ENCODE measurements at regions not wholly inside any gene's neighbourhood (a gene's known extent, or its start where the extent isn't known, plus 50 kb on each side); places are given as distances from the start of the nearest gene placed in this dataset.

DNA sequence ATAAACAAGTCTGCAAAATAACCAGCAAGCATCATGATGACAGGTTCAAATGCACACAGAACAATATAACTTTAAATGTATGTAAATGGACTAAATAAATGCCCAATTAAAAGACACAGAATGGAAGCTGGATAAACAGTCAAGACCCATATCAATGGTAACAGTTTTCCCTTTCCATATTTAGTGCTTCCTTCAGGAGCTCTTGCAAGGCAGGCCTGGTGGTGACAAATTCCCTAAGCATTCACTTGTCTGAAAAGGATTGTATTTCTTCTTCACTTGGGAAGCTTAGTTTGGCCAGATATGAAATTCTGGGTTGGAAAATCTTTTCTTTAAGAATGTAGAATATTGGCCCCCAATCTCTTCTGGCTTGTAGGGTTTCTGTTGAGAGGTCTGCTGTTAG lies 120.2 kb upstream of the RASA1 start:
- TF ChIP-seq, protein P1, sequence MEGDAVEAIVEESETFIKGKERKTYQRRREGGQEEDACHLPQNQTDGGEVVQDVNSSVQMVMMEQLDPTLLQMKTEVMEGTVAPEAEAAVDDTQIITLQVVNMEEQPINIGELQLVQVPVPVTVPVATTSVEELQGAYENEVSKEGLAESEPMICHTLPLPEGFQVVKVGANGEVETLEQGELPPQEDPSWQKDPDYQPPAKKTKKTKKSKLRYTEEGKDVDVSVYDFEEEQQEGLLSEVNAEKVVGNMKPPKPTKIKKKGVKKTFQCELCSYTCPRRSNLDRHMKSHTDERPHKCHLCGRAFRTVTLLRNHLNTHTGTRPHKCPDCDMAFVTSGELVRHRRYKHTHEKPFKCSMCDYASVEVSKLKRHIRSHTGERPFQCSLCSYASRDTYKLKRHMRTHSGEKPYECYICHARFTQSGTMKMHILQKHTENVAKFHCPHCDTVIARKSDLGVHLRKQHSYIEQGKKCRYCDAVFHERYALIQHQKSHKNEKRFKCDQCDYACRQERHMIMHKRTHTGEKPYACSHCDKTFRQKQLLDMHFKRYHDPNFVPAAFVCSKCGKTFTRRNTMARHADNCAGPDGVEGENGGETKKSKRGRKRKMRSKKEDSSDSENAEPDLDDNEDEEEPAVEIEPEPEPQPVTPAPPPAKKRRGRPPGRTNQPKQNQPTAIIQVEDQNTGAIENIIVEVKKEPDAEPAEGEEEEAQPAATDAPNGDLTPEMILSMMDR (conservative IDR thresholded peaks at IDR 0.05), result no peak
- no peak for DNase-seq (ENCODE audit: low read depth, low spot score)
- Mint-ChIP-seq H3K9me3 (peaks cover 4% of the 10 kb centered on the region), H3K27me3 (ENCODE audit: low read depth) (no peaks in the 10 kb centered on the region), H3K36me3 (ENCODE audit: low read depth) (no peaks in the 10 kb centered on the region), H3K27ac (ENCODE audit: unreplicated experiment) (no peak overlapping the region), H3K4me3 (no peak overlapping the region), H3K4me1 (no peaks in the 10 kb centered on the region)

DNA sequence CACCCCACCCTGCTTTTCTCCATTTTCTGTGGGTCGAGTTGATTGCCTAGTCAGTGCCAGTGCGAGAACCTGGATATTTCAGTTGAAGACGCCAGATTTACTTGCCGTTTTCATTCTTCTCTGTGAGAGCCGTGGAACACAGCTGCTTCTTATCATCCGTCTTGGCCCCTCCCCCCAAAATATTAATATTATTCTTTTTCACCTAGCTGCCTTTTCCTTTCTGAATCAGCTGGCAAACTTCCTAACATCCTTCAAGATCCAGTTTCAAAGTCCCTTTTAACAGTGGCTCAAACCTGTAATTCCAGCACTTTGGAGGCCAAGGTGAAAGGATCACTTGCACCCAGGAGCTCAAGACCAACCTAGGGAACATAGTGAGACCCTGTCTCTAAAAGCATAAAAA lies 117.1 kb upstream of the RASA1 start:
- no peaks in the 10 kb centered on the region for H3K27me3 Mint-ChIP-seq (ENCODE audit: low read depth)
- no peaks in the 10 kb centered on the region for H3K4me1 Mint-ChIP-seq
- H3K27ac Mint-ChIP-seq (ENCODE audit: unreplicated experiment), result no peak overlapping the region
- peaks cover 2% of the 10 kb centered on the region for H3K9me3 Mint-ChIP-seq
- no peak overlapping the region for H3K4me3 Mint-ChIP-seq
- DNase-seq (ENCODE audit: low read depth, low spot score), result no peak
- no peaks in the 10 kb centered on the region for H3K36me3 Mint-ChIP-seq (ENCODE audit: low read depth)
- TF ChIP-seq, protein P1 (conservative IDR thresholded peaks at IDR 0.05), result no peak

DNA sequence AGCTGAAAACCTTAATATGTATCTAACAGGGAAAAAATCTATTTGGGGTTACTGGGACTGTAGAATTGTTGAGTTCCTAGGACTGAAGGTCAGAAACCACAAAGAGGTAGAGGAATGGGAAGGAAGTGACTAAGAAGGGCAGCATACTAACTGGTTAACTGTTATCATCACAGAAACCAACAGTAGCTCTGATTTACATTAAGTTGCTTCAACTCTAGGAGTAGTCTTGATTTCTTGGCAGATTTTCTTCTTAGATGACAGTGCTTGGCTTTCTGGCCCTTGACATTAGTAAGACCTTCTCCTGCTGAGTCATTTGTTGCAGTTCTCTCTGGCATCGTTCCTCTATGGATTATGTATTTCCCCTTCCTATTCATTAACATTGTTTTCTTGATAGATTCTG lies 116.1 kb upstream of the RASA1 start:
- H3K27me3 Mint-ChIP-seq (ENCODE audit: low read depth), result no peaks in the 10 kb centered on the region
- TF ChIP-seq, protein P1 (conservative IDR thresholded peaks at IDR 0.05), result no peak
- peaks cover 2% of the 10 kb centered on the region for H3K9me3 Mint-ChIP-seq
- no peak overlapping the region for H3K27ac Mint-ChIP-seq (ENCODE audit: unreplicated experiment)
- DNase-seq (ENCODE audit: low read depth, low spot score), result no peak
- no peaks in the 10 kb centered on the region for H3K4me1 Mint-ChIP-seq
- H3K36me3 Mint-ChIP-seq (ENCODE audit: low read depth), result no peaks in the 10 kb centered on the region
- no peak overlapping the region for H3K4me3 Mint-ChIP-seq

DNA sequence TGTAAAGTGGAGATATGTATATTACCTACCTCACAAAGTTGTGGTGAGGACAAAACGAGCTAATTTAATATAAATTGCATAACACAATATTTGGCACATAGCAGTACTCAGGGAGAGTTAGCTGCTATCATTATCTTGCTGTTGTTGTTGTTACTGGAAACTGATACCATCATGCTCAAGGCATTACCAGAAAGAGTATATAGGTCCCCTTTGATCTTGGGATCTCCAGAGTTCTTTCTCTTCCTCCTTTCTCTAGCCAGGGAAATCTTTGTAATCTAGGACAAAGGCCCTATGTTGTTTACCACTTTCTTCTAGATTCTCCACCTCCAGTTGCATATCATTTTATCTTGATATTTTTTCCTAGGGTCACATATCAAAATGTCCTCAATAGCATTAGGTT lies 114.8 kb upstream of the RASA1 start:
- Mint-ChIP-seq H3K27ac (ENCODE audit: unreplicated experiment) (no peak overlapping the region), H3K36me3 (ENCODE audit: low read depth) (no peaks in the 10 kb centered on the region), H3K9me3 (peaks cover 2% of the 10 kb centered on the region), H3K27me3 (ENCODE audit: low read depth) (no peaks in the 10 kb centered on the region), H3K4me1 (no peaks in the 10 kb centered on the region), H3K4me3 (no peak overlapping the region)
- DNase-seq (ENCODE audit: low read depth, low spot score), result no peak
- TF ChIP-seq, protein P1 (conservative IDR thresholded peaks at IDR 0.05), result no peak

DNA sequence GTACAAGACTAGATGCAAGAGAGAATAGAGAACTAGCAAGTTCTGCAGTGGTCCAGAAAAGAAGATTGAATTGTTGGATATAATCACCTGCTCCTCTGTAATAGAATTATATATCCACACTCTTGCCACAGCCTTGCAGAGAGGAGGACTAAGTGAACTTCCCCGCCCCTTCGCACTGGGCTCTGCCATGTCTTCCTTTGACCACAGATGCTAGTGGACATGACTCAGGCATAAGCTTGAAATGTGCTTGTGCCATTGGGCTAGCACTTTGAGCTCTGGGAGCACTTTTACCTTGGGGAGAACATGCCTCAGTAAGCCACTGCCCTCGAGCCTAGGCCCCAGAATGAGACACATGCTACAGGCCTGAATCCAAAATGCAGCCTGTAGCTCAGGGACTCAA lies 113.5 kb upstream of the RASA1 start:
- Mint-ChIP-seq H3K27ac (ENCODE audit: unreplicated experiment) (no peak overlapping the region), H3K27me3 (ENCODE audit: low read depth) (no peaks in the 10 kb centered on the region), H3K4me3 (no peak overlapping the region), H3K4me1 (no peaks in the 10 kb centered on the region), H3K9me3 (peaks cover 2% of the 10 kb centered on the region), H3K36me3 (ENCODE audit: low read depth) (no peaks in the 10 kb centered on the region)
- no peak for DNase-seq (ENCODE audit: low read depth, low spot score)
- TF ChIP-seq, protein P1 (conservative IDR thresholded peaks at IDR 0.05), result no peak

DNA sequence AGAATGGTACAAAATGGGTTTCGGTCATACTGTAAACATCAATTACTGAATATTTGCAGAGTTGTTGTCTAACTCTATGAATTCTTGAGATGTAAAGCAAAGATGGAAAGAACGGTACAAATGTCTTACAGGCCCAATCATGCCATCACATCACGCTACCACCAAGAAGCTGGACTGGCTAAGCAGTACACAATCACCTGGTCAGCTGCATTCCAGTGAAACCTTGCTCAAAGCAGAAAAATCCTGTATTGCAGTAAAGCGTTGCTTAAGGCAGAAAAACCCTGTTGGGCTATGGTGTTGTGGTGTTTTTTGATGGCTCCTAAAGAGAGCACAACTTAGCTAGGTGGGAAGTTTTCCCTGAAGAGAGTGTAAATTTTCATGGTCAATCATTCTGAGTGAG lies 112.6 kb upstream of the RASA1 start:
- no peaks in the 10 kb centered on the region for H3K36me3 Mint-ChIP-seq (ENCODE audit: low read depth)
- H3K4me3 Mint-ChIP-seq, result no peak overlapping the region
- TF ChIP-seq, protein P1 (conservative IDR thresholded peaks at IDR 0.05), result no peak
- peaks cover 2% of the 10 kb centered on the region for H3K9me3 Mint-ChIP-seq
- no peaks in the 10 kb centered on the region for H3K27me3 Mint-ChIP-seq (ENCODE audit: low read depth)
- H3K27ac Mint-ChIP-seq (ENCODE audit: unreplicated experiment), result no peak overlapping the region
- H3K4me1 Mint-ChIP-seq, result no peaks in the 10 kb centered on the region
- no peak for DNase-seq (ENCODE audit: low read depth, low spot score)

Measured in neural crest cell (in vitro differentiated cells).